Nephron progenitor cell (in vitro differentiated cells): ENCODE measurements at regions not wholly inside any gene's neighbourhood (a gene's known extent, or its start where the extent isn't known, plus 50 kb on each side); places are given as distances from the start of the nearest gene placed in this dataset.

Experiments used
- DNase-seq: peaks from one replicate; pipeline ENCODE4 v3.0.0; 2021
- H3K27ac Mint-ChIP-seq: 2 replicates; pipeline ENCODE4 v1.8.0; 2021; ENCODE audit warnings: mild to moderate bottlenecking, moderate library complexity, mixed read lengths
- H3K27me3 Mint-ChIP-seq: 2 replicates; pipeline ENCODE4 v1.8.0; 2021; ENCODE audit warnings: mild to moderate bottlenecking, low read depth, mixed read lengths; ENCODE audit not compliant: poor library complexity
- H3K36me3 Mint-ChIP-seq: 2 replicates; pipeline ENCODE4 v1.8.0; 2021; ENCODE audit warnings: low read depth, mixed read lengths
- H3K4me1 Mint-ChIP-seq: 2 replicates; pipeline ENCODE4 v1.8.0; 2021; ENCODE audit warnings: mixed read lengths
- H3K4me3 Mint-ChIP-seq: 2 replicates; pipeline ENCODE4 v1.8.0; 2021; ENCODE audit warnings: mild to moderate bottlenecking, moderate library complexity, mixed read lengths
- H3K9me3 Mint-ChIP-seq: 2 replicates; pipeline ENCODE4 v1.8.0; 2021; ENCODE audit warnings: mild to moderate bottlenecking, moderate library complexity, mixed read lengths
- TF ChIP-seq, protein P1 (sequence below): fragments of 200-600 bp; sonication (generic); IDR thresholded peaks from 2 replicates; pipeline ENCODE4 v1.5.0; 2021; ENCODE audit warnings: antibody characterized with exemption

DNA sequence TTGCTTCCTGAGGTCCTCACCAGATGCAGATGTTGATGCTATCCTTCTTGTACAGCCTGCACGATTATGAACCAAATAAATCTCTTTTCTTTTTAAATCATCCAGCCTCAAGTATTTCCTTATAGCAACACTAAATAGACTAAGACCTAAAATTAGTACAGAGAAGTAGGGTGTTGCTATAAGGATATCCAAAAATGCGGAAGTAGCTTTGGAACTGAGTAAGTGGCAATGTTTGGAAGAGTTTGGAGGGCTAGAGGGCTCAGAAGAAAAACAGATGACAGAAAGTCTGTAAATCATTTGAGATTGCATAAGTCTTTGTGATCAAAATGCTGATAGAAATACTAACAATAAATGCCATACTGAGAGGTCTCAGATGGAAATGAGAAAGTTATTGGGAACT is 894.9 kb downstream of the DIPK2A start:
- TF ChIP-seq, protein P1, sequence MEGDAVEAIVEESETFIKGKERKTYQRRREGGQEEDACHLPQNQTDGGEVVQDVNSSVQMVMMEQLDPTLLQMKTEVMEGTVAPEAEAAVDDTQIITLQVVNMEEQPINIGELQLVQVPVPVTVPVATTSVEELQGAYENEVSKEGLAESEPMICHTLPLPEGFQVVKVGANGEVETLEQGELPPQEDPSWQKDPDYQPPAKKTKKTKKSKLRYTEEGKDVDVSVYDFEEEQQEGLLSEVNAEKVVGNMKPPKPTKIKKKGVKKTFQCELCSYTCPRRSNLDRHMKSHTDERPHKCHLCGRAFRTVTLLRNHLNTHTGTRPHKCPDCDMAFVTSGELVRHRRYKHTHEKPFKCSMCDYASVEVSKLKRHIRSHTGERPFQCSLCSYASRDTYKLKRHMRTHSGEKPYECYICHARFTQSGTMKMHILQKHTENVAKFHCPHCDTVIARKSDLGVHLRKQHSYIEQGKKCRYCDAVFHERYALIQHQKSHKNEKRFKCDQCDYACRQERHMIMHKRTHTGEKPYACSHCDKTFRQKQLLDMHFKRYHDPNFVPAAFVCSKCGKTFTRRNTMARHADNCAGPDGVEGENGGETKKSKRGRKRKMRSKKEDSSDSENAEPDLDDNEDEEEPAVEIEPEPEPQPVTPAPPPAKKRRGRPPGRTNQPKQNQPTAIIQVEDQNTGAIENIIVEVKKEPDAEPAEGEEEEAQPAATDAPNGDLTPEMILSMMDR = no peak
- no peaks in the 10 kb centered on the region for H3K9me3 Mint-ChIP-seq
- no peak for DNase-seq
- no peak overlapping the region for H3K4me3 Mint-ChIP-seq
- H3K36me3 Mint-ChIP-seq = no peaks in the 10 kb centered on the region
- no peak overlapping the region for H3K27ac Mint-ChIP-seq
- H3K27me3 Mint-ChIP-seq = no peaks in the 10 kb centered on the region
- H3K4me1 Mint-ChIP-seq = peaks cover 5% of the 10 kb centered on the region

DNA sequence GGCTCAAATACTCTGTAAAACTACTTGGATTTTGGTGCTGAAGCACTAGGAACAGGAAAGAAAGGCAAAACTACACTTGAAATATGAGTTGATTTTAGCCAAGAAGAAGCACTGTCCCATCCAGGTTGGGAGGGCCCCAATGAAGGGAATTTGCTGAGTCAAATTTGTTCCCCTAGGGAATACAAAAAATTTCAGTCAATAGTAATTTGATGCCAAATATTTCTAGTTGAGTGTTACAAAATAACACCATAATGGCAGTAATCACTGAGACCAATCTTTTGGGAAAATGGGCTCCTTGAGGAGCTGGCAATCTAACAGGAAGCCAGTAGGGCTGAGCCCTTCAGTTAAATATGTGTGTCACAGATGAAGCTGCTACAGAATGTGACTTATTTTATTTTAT is 896.9 kb downstream of the DIPK2A start:
- H3K9me3 Mint-ChIP-seq = no peaks in the 10 kb centered on the region
- no peak overlapping the region for H3K27ac Mint-ChIP-seq
- H3K27me3 Mint-ChIP-seq = no peaks in the 10 kb centered on the region
- DNase-seq = no peak
- no peaks in the 10 kb centered on the region for H3K36me3 Mint-ChIP-seq
- no peak overlapping the region for H3K4me3 Mint-ChIP-seq
- TF ChIP-seq, protein P1 = no peak
- peaks cover 5% of the 10 kb centered on the region for H3K4me1 Mint-ChIP-seq

DNA sequence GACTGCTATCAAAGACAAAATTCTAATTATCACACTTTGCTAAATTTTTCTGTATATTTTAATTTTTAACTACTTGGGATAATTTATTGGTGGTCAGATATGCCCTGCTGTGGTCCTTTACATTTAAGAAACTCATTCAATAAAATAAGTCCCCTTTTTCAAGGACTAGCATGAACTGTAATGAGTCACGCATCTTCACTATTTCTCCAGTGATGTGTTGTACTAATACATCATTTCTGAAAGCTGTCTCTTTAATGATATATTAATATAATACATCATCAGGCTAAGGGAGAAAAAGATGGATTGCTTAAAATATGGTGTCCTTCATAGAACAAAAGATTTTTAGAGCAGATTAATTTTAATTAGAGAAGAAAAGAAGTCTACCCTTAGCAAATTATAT is 901.4 kb downstream of the DIPK2A start:
- DNase-seq = no peak
- H3K27ac Mint-ChIP-seq = no peak overlapping the region
- no peaks in the 10 kb centered on the region for H3K9me3 Mint-ChIP-seq
- no peaks in the 10 kb centered on the region for H3K36me3 Mint-ChIP-seq
- no peak overlapping the region for H3K4me3 Mint-ChIP-seq
- no peaks in the 10 kb centered on the region for H3K27me3 Mint-ChIP-seq
- no peaks in the 10 kb centered on the region for H3K4me1 Mint-ChIP-seq
- TF ChIP-seq, protein P1 = no peak

GRCh38 chr3:144875211-144875610 is 903.6 kb downstream of the DIPK2A start:
- no peaks in the 10 kb centered on the region for H3K27me3 Mint-ChIP-seq
- no peak for DNase-seq
- no peaks in the 10 kb centered on the region for H3K36me3 Mint-ChIP-seq
- no peaks in the 10 kb centered on the region for H3K4me1 Mint-ChIP-seq
- H3K27ac Mint-ChIP-seq = no peak overlapping the region
- H3K9me3 Mint-ChIP-seq = no peaks in the 10 kb centered on the region
- H3K4me3 Mint-ChIP-seq = no peak overlapping the region
- TF ChIP-seq, protein P1 = no peak

DNA sequence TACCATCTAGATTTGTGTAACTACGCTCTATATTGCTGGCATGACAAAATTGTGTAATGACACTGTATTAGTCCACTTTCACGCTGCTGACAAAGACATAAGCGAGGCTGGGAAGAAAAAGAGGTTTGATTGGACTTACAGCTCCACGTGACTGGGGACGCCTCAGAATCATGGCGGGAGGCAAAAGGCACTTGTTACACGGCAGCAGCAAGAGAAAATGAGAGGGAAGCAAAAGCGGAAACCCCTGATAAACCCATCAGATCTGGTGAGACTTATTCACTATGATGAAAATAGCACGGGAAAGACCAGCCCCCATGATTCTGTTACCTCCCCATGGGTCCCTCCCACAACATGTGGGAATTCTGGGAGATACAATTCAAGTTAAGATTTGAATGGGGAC is 905.7 kb downstream of the DIPK2A start:
- TF ChIP-seq, protein P1 = no peak
- Mint-ChIP-seq H3K27me3 (no peaks in the 10 kb centered on the region), H3K36me3 (no peaks in the 10 kb centered on the region), H3K4me3 (no peak overlapping the region), H3K27ac (no peak overlapping the region), H3K9me3 (no peaks in the 10 kb centered on the region), H3K4me1 (no peaks in the 10 kb centered on the region)
- no peak for DNase-seq

- no peak for DNase-seq
Observed at GRCh38 chr3:144879701-144880100, 908.1 kb downstream of the DIPK2A start.

More at GRCh38 chr3:144879701-144880100, 908.1 kb downstream of the DIPK2A start:
- Mint-ChIP-seq H3K27ac (no peak overlapping the region), H3K36me3 (no peaks in the 10 kb centered on the region), H3K9me3 (no peaks in the 10 kb centered on the region), H3K27me3 (no peaks in the 10 kb centered on the region), H3K4me1 (no peaks in the 10 kb centered on the region), H3K4me3 (no peak overlapping the region)
- TF ChIP-seq, protein P1 = no peak
